HG03159 (cell line): ENCODE measurements at regions not wholly inside any gene's neighbourhood (a gene's known extent, or its start where the extent isn't known, plus 50 kb on each side); places are given as distances from the start of the nearest gene placed in this dataset.

ENCODE experiments used
- ATAC-seq: cut with Tn5 transposase; IDR thresholded peaks from one replicate; pipeline ENCODE4 v1.9.1; 2021; ENCODE audit warnings: mild to moderate bottlenecking, moderate library complexity; ENCODE audit not compliant: unreplicated experiment

DNA sequence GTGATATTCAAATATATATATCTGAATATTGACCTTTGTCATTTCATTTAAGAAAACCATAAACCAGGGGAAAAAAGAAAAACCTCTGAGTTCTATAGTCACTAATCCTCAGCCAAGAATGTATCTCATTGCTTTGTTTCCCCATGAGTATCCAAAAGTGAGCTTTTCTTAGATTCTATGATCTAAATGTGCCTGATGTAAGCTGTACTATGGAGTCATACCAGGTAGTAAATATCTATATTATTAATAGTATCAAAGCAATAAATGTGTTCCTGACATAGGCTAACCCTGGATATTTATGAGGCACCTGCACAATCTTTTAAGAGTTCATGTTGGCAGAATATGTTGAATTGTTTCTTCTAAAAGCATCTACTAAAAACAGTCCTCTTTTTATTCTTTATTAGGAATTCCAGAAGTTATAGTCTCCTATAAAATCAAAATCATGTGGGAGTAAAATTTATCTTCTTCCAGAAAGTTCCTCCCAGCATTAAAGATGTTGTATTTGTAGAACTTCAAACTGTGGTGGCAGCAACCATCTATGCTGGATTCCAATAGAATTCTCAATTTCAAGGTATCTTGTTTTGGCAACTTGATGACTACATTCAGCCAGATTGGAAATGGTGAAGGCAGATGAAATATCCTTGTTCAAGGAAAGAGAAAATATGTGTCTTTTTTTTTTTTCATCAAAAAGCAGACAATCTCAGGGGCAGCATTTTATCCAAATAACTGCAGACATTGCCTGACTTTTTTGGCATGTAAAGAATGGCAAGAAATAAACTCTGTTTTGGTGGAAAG, 139.7 kb upstream of the RASSF8 start:
- ATAC-seq, result no peak

DNA sequence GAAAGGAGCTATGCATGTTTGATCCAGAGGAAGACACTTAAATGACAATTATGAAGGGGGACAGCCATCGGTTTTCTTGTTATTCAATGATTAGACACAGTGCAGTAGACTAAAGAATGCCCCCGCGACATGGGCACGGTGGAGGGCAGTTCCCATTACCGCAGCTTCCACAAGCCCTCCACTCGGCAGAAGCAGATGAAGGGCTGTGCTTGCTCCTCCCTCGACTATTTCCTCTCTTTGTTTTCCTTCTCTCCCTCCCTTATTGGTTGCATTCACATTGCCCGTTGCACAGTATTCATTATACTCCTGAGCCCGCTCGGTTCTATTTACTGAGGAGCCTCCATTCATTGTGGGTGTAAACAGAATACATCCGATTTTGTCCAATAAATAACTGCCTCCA, 138.8 kb upstream of the RASSF8 start:
- ATAC-seq, result no peak

DNA sequence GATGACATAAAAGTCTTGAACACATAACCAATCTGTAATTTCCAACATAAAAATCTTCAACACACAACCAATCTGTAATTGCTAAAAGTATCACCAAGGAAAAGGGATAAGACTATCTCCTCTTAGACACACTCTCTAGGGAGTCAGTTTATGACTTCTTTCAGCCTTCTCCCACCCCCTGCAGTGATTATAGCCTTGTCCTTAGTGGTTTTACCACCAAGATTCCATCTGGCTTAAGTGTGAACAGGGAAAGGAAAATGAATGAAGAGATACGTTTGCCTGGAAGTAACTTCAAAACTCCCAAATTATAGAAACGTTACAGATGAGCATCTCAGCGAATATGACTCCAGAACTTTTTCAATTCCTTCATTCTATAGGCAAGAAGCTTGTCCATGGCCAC, 136.2 kb upstream of the RASSF8 start:
- no peak for ATAC-seq

DNA sequence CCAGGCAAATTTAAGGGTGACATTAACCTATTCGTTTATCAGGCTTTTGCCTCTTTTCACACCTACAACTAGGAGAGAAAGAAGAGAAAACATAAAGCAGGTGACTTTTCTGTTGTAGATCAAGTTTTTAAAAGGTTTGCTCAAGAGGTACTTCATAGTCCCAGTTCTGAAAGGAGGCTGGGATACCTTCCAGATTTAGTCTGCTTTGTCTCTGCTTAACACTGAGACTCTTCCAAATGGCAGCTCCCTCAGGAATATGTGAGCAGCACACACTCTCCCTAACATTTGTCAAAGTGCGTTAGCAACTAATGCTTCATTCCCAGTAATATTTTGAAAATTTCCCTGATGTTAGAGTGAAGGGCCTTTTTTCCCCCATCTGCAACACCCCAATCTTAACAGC, 133.7 kb upstream of the RASSF8 start:
- ATAC-seq, result no peak

DNA sequence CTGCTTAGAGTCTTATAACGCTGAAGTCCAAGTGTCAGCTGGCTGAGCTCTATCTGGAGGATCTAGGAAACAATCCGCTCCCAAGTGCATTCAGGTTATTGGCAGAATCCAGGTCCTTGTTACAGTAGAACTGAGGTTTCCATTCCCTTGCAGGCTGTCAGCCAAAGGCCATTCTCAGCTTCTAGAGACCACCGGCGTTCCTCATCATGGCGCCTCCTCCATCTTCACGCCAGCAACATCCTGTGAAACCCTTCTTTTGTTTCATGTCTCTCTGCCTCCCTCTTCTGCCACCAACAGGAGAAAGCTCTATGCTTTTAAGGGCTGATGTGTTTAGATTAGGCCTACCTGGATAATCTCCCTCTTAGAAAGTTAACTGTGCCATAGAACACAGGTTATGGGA, 133.0 kb upstream of the RASSF8 start:
- no peak for ATAC-seq

GRCh38 chr12:25827141-25827540, 131.3 kb upstream of the RASSF8 start:
- no peak for ATAC-seq

DNA sequence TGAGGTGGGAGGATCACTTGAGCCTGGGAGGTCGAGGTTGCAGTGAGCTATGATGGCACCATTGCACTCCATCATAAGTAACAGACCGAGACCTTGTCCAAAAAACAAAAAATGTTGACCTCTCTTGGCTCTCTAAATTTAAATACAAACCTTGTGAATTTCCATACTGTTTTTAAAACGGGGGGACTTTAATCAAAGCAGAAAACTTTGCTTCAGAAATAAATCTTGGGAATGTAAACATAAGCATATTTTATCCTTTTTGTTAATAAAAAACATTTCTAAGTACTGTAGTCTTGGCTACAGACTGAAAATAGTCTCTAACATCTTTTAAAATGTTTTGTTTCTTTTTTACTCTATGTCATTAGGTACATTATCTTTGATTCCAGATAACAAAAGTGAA, 130.7 kb upstream of the RASSF8 start:
- no peak for ATAC-seq

GRCh38 chr12:25828188-25828587, 130.3 kb upstream of the RASSF8 start:
- ATAC-seq, result no peak

GRCh38 chr12:25829192-25829591, 129.3 kb upstream of the RASSF8 start:
- no peak for ATAC-seq

GRCh38 chr12:25830456-25830855, 128.0 kb upstream of the RASSF8 start:
- ATAC-seq, result no peak

GRCh38 chr12:25833657-25834056, 124.8 kb upstream of the RASSF8 start:
- ATAC-seq, result no peak

GRCh38 chr12:25835385-25835784, 123.1 kb upstream of the RASSF8 start:
- no peak for ATAC-seq

DNA sequence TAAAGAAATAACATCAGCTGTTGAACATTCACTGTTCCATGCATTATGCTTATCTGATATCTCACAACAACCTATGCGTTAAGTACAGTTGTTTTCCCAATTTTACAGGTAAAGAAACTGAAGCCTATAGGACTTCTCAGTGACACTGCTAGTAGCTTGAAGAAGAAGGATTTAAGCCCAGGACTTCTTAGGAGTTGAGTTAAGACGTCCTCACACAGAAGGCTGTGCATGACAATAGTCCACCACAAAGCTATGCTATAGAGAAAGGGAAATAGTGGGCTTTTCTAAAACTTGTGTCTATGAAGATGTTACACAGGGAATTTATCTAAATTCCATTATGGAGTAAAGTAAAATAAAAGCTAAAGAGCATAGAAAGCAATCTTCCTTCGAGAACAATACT, 120.5 kb upstream of the RASSF8 start:
- ATAC-seq, result no peak

GRCh38 chr12:25839470-25839869, 119.0 kb upstream of the RASSF8 start:
- ATAC-seq, result no peak

DNA sequence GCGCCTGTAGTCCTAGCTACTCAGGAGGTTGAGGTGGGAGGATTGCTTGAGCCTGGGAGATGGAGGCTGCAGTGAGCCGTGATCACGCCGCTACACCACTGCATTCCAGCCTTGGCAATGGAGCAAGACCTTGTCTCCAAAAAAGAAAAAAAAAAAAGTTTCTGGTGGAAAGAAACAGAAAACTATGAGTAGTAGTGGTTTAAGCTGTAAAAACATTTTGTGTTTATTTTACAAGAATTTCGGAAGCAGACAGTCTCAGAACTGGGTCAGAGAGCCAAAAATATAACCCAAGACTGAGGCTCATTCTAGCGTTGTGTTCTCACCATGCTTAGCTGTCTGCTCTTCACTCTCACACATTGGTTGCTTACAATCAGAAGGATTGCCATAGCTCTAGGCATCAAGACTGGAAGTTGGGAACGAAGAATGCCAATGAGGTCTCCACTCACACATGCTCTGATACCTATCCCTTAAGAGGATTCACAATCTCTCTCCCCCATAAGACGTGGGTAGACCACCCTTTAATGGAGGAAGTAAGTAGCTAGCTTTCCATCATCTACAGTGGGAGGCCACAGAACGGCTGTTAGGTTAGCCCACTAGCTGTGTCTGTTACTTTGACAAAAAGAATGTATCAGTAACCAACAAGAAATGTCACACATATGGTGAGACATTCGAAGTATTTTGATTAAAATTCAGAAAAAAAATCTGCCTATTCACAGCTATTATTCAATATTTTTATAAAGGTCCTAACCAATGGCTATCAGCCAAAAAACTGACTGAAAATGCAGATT, 117.6 kb upstream of the RASSF8 start:
- ATAC-seq, result no peak

DNA sequence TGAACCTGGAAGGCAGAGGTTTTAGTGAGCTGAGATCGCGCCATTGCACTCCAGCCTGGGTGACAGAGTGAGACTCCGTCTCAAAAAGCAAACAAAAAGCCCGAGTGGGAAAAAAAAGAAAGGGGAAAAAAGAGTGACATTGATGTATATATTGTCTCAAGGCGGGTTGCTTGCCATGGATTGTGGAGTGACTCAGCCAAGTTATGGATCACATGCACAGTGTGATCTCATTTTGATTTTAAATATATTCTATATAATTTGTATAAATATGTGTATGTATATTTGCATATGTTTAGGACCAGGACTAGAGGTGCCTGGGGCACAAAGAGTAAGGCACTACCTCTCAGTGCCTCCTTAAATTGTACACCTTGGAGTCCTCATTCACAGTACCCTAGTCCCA, 116.2 kb upstream of the RASSF8 start:
- no peak for ATAC-seq

- ATAC-seq, result no peak
Measured at GRCh38 chr12:25843976-25844375, 114.5 kb upstream of the RASSF8 start.

- no peak for ATAC-seq
Measured at GRCh38 chr12:25845415-25845814, 113.1 kb upstream of the RASSF8 start.

- ATAC-seq, result no peak
Measured at GRCh38 chr12:25852792-25853191, 105.7 kb upstream of the RASSF8 start.

- no peak for ATAC-seq
Measured at GRCh38 chr12:25853316-25854095, 105.0 kb upstream of the RASSF8 start.

- ATAC-seq, result no peak
Measured at GRCh38 chr12:25854991-25855390, 103.5 kb upstream of the RASSF8 start.

GRCh38 chr12:25855716-25856115, 102.8 kb upstream of the RASSF8 start:
- no peak for ATAC-seq
